ENCODE measurements at regions not wholly inside any gene's neighbourhood (a gene's known extent, or its start where the extent isn't known, plus 50 kb on each side); places are given as distances from the start of the nearest gene placed in this dataset.

DNA sequence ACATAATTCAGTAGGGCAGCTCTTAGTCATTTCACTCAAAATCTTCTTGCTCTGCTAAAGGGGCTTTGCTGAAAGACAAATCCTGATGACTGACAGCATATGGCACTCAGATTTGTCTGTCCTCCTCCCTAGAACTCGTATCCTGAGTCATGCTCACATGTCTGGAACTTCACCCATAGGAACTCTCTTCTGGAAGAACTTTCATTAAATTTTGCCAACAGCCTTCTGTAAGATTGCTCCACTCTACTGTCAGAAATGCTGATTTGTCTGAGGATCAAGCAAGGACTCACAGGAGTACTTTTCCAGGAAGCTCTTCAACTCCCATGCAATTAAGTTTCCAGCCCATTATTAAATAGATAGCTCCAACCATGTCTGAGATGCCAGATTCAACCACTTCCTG is 59.8 kb upstream of the SNX2 start:
- TF ChIP-seq, protein P1, sequence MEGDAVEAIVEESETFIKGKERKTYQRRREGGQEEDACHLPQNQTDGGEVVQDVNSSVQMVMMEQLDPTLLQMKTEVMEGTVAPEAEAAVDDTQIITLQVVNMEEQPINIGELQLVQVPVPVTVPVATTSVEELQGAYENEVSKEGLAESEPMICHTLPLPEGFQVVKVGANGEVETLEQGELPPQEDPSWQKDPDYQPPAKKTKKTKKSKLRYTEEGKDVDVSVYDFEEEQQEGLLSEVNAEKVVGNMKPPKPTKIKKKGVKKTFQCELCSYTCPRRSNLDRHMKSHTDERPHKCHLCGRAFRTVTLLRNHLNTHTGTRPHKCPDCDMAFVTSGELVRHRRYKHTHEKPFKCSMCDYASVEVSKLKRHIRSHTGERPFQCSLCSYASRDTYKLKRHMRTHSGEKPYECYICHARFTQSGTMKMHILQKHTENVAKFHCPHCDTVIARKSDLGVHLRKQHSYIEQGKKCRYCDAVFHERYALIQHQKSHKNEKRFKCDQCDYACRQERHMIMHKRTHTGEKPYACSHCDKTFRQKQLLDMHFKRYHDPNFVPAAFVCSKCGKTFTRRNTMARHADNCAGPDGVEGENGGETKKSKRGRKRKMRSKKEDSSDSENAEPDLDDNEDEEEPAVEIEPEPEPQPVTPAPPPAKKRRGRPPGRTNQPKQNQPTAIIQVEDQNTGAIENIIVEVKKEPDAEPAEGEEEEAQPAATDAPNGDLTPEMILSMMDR (IDR thresholded peaks at IDR 0.05) = no peak
- TF ChIP-seq POLR2A (IDR thresholded peaks at IDR 0.05) = no peak
